ENCODE measurements at regions not wholly inside any gene's neighbourhood (a gene's known extent, or its start where the extent isn't known, plus 50 kb on each side); places are given as distances from the start of the nearest gene placed in this dataset.

DNA sequence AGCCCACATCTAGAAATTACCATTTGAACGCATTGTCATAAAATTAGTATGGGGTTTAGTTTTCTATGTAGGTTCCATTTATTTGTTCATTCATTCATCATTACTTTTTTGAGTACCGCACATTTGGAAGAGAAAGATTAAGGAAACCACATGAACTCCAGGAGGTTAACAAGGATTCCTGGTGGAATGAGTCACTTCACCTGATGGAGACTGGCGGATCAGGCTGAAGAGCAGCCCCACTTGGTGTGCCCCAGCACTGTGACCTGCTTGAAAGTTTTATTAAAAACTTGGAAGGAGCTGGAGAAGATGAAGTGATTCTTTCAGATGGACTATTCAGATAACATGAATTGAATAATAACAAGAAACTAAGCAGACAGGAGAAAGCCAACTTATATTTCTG lies 293.6 kb upstream of the CDH11 start:
- TF ChIP-seq, protein P1, sequence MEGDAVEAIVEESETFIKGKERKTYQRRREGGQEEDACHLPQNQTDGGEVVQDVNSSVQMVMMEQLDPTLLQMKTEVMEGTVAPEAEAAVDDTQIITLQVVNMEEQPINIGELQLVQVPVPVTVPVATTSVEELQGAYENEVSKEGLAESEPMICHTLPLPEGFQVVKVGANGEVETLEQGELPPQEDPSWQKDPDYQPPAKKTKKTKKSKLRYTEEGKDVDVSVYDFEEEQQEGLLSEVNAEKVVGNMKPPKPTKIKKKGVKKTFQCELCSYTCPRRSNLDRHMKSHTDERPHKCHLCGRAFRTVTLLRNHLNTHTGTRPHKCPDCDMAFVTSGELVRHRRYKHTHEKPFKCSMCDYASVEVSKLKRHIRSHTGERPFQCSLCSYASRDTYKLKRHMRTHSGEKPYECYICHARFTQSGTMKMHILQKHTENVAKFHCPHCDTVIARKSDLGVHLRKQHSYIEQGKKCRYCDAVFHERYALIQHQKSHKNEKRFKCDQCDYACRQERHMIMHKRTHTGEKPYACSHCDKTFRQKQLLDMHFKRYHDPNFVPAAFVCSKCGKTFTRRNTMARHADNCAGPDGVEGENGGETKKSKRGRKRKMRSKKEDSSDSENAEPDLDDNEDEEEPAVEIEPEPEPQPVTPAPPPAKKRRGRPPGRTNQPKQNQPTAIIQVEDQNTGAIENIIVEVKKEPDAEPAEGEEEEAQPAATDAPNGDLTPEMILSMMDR (IDR thresholded peaks at IDR 0.05): no peak
- TF ChIP-seq POLR2A (IDR thresholded peaks at IDR 0.05): no peak

Data from uterus (tissue), 2 donors.